HEK293 (cell line): ENCODE measurements at regions not wholly inside any gene's neighbourhood (a gene's known extent, or its start where the extent isn't known, plus 50 kb on each side); places are given as distances from the start of the nearest gene placed in this dataset.
"Not testable (repeated sequence)": the region's sequence is repeated elsewhere in the genome, so short reads cannot be mapped to it uniquely, and the experiment has no call there.

ENCODE experiments used
- CTCF ChIA-PET: fragments of 350-600 bp; formaldehyde crosslinking; extraction: SDS; loops from one replicate; lab custom pipeline; 2021; ENCODE audit warnings: antibody characterized with exemption; lab: Yijun Ruan, JAX
- POLR2A ChIA-PET: fragments of 300-600 bp; formaldehyde crosslinking; extraction: SDS; loops from one replicate; lab custom pipeline; 2020; ENCODE audit warnings: antibody characterized with exemption, inconsistent platforms; lab: Yijun Ruan, JAX
- H3K27ac ChIP-seq: fragments of 200-500 bp; sonication (Bioruptor generic); 2 replicates; pipeline ENCODE4 v1.5.1; 2014; ENCODE audit warnings: low read depth, low read length, control low read depth, inconsistent platforms; ENCODE audit errors: extremely low read depth
- H3K36me3 ChIP-seq, 2 experiments: fragments of 200-500 bp in 1 of 2; sonication (Bioruptor generic) in 1 of 2; 1 replicate in 1 of 2; 2 replicates in 1 of 2; pipeline ENCODE4 v1.5.1; 2014 to 2017; ENCODE audit warnings: inconsistent platforms in 2 of 2, low read length in 2 of 2; ENCODE audit not compliant: control insufficient read depth in 2 of 2, insufficient read depth in 1 of 2
- H3K4me1 ChIP-seq: fragments of 200-500 bp; sonication (Bioruptor generic); 2 replicates; pipeline ENCODE4 v1.5.1; 2014; ENCODE audit warnings: mild to moderate bottlenecking, low read length, inconsistent platforms; ENCODE audit not compliant: control insufficient read depth, insufficient read depth
- H3K4me3 ChIP-seq: 2 replicates; pipeline ENCODE4 v1.5.1; 2011; ENCODE audit warnings: low read depth, mild to moderate bottlenecking, control low read depth, low read length, moderate library complexity
- H3K9me3 ChIP-seq: fragments of 200-500 bp; sonication (Bioruptor generic); 2 replicates; pipeline ENCODE4 v1.5.1; 2014; ENCODE audit warnings: low read depth, low read length, inconsistent platforms; ENCODE audit not compliant: control insufficient read depth, insufficient read depth
- BCL11B ChIP-seq: fragments of 450-650 bp; formaldehyde crosslinking; IDR thresholded peaks from 2 replicates; pipeline ENCODE4 v1.5.1; 2016; ENCODE audit warnings: low read depth, missing biosample characterization, missing genetic modification characterization
- FEZF1 ChIP-seq: fragments of 450-650 bp; formaldehyde crosslinking; IDR thresholded peaks from 2 replicates; pipeline ENCODE4 v1.5.1; 2016; ENCODE audit warnings: missing biosample characterization, missing genetic modification characterization
- GLI2 ChIP-seq: fragments of 450-650 bp; formaldehyde crosslinking; IDR thresholded peaks from 2 replicates; pipeline ENCODE4; 2017; ENCODE audit warnings: missing biosample characterization, missing genetic modification characterization, low read depth, borderline replicate concordance
- KLF8 ChIP-seq: fragments of 450-650 bp; formaldehyde crosslinking; IDR thresholded peaks from 2 replicates; pipeline ENCODE4 v1.5.1; 2016; ENCODE audit warnings: missing biosample characterization, missing genetic modification characterization
- MZF1 ChIP-seq: fragments of 450-650 bp; formaldehyde crosslinking; IDR thresholded peaks from 2 replicates; pipeline ENCODE4 v1.5.1; 2017; ENCODE audit warnings: missing biosample characterization, missing genetic modification characterization, borderline replicate concordance
- OSR2 ChIP-seq: fragments of 450-650 bp; formaldehyde crosslinking; IDR thresholded peaks from 2 replicates; pipeline ENCODE4 v1.5.1; 2016; ENCODE audit warnings: missing biosample characterization, missing genetic modification characterization
- TCF7L2 ChIP-seq: IDR thresholded peaks from 2 replicates; pipeline ENCODE4 v1.6.1; 2011; ENCODE audit warnings: low read depth, mild to moderate bottlenecking, inconsistent platforms, low read length, moderate library complexity, borderline replicate concordance
- TRIM28 ChIP-seq: IDR thresholded peaks from 2 replicates; pipeline ENCODE4 v1.6.1; 2011; ENCODE audit warnings: low read length, control low read depth, borderline replicate concordance
- WT1 ChIP-seq: fragments of 450-650 bp; formaldehyde crosslinking; IDR thresholded peaks from 2 replicates; pipeline ENCODE4 v1.5.1; 2016; ENCODE audit warnings: missing biosample characterization, missing genetic modification characterization
- ZFP41 ChIP-seq: fragments of 450-650 bp; formaldehyde crosslinking; IDR thresholded peaks from 2 replicates; pipeline ENCODE4 v1.5.1; 2016; ENCODE audit warnings: missing biosample characterization, missing genetic modification characterization, borderline replicate concordance
- ZNF157 ChIP-seq: fragments of 450-650 bp; formaldehyde crosslinking; IDR thresholded peaks from 2 replicates; pipeline ENCODE4 v1.5.1; 2016; ENCODE audit warnings: missing biosample characterization, missing genetic modification characterization
- ZNF341 ChIP-seq: fragments of 450-650 bp; formaldehyde crosslinking; IDR thresholded peaks from 2 replicates; pipeline ENCODE4; 2016; ENCODE audit warnings: low read depth, missing biosample characterization, missing genetic modification characterization
- ZNF350 ChIP-seq: fragments of 450-650 bp; formaldehyde crosslinking; IDR thresholded peaks from 2 replicates; pipeline ENCODE4 v1.5.0; 2017; ENCODE audit warnings: missing biosample characterization, mild to moderate bottlenecking, missing genetic modification characterization
- ZNF366 ChIP-seq: fragments of 450-650 bp; formaldehyde crosslinking; conservative IDR thresholded peaks from 2 replicates; pipeline ENCODE4 v1.5.1; 2016; ENCODE audit warnings: missing biosample characterization, missing genetic modification characterization
- ZNF529 ChIP-seq: fragments of 450-650 bp; formaldehyde crosslinking; IDR thresholded peaks from 2 replicates; pipeline ENCODE4 v1.5.1; 2017; ENCODE audit warnings: missing genetic modification characterization, missing biosample characterization; ENCODE audit not compliant: insufficient replicate concordance
- ZNF571 ChIP-seq: fragments of 450-650 bp; formaldehyde crosslinking; IDR thresholded peaks from 2 replicates; pipeline ENCODE4 v1.5.0; 2017; ENCODE audit warnings: missing biosample characterization, missing genetic modification characterization
- ZNF610 ChIP-seq: fragments of 450-650 bp; formaldehyde crosslinking; IDR thresholded peaks from 2 replicates; pipeline ENCODE4 v1.5.1; 2016; ENCODE audit warnings: missing biosample characterization, missing genetic modification characterization, borderline replicate concordance
- ZNF621 ChIP-seq: fragments of 450-650 bp; formaldehyde crosslinking; IDR thresholded peaks from 2 replicates; pipeline ENCODE4 v1.5.1; 2017; ENCODE audit warnings: missing biosample characterization, missing genetic modification characterization
- ZNF654 ChIP-seq: fragments of 450-650 bp; formaldehyde crosslinking; IDR thresholded peaks from 2 replicates; pipeline ENCODE4 v1.5.1; 2016; ENCODE audit warnings: low read depth, missing biosample characterization, missing genetic modification characterization
- TF ChIP-seq, protein P1 (sequence below): fragments of 450-650 bp; formaldehyde crosslinking; IDR thresholded peaks from 2 replicates; pipeline ENCODE4 v1.5.1; 2016; ENCODE audit warnings: missing biosample characterization, missing genetic modification characterization
- TF ChIP-seq, protein P2 (sequence below): fragments of 450-650 bp; formaldehyde crosslinking; IDR thresholded peaks from 2 replicates; pipeline ENCODE4 v1.5.1; 2016; ENCODE audit warnings: missing biosample characterization, missing genetic modification characterization, borderline replicate concordance
- TF ChIP-seq, protein P3 (sequence below): fragments of 450-650 bp; formaldehyde crosslinking; IDR thresholded peaks from 2 replicates; pipeline ENCODE4 v1.5.1; 2016; ENCODE audit warnings: missing biosample characterization, missing genetic modification characterization
- TF ChIP-seq, protein P4 (sequence below): fragments of 450-650 bp; IDR thresholded peaks from 2 replicates; pipeline ENCODE4 v1.5.1; 2018; ENCODE audit warnings: missing biosample characterization, missing genetic modification characterization

DNA sequence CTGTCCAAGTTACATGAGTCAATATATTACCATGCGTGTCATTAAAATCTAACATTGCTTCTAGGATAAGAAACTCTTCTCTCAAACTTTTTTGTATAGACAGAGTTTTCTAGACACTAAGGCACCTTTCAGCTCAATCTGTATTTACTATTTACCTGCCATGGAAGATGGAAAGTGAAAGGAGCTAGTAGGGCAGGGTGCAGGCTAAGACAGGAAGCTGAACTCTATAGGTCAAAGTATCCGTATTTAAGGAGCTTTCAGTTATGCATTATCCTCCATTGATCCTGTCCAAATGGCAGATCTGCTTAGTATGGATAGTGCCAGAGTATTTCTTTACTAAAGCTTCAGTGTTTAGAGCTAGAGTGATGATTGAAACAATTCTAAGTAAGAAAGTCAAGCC, 612.8 kb downstream of the IPMK start:
- TF ChIP-seq ZNF571 (tag by site-specific recombination) (no peak), KLF8 (tag by site-specific recombination) (no peak), ZNF621 (tag by site-specific recombination) (no peak), ZNF341 (tag by site-specific recombination) (no peak), MZF1 (tag by site-specific recombination) (no peak), TRIM28 (no peak), BCL11B (no peak), WT1 (tag by site-specific recombination) (no peak), ZNF610 (no peak), OSR2 (tag by site-specific recombination) (no peak), ZFP41 (tag by site-specific recombination) (no peak), ZNF529 (tag by site-specific recombination) (no peak), ZNF366 (tag by site-specific recombination) (no peak)
- TF ChIP-seq, protein P1, sequence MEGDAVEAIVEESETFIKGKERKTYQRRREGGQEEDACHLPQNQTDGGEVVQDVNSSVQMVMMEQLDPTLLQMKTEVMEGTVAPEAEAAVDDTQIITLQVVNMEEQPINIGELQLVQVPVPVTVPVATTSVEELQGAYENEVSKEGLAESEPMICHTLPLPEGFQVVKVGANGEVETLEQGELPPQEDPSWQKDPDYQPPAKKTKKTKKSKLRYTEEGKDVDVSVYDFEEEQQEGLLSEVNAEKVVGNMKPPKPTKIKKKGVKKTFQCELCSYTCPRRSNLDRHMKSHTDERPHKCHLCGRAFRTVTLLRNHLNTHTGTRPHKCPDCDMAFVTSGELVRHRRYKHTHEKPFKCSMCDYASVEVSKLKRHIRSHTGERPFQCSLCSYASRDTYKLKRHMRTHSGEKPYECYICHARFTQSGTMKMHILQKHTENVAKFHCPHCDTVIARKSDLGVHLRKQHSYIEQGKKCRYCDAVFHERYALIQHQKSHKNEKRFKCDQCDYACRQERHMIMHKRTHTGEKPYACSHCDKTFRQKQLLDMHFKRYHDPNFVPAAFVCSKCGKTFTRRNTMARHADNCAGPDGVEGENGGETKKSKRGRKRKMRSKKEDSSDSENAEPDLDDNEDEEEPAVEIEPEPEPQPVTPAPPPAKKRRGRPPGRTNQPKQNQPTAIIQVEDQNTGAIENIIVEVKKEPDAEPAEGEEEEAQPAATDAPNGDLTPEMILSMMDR = no peak
- TF ChIP-seq, protein P2, sequence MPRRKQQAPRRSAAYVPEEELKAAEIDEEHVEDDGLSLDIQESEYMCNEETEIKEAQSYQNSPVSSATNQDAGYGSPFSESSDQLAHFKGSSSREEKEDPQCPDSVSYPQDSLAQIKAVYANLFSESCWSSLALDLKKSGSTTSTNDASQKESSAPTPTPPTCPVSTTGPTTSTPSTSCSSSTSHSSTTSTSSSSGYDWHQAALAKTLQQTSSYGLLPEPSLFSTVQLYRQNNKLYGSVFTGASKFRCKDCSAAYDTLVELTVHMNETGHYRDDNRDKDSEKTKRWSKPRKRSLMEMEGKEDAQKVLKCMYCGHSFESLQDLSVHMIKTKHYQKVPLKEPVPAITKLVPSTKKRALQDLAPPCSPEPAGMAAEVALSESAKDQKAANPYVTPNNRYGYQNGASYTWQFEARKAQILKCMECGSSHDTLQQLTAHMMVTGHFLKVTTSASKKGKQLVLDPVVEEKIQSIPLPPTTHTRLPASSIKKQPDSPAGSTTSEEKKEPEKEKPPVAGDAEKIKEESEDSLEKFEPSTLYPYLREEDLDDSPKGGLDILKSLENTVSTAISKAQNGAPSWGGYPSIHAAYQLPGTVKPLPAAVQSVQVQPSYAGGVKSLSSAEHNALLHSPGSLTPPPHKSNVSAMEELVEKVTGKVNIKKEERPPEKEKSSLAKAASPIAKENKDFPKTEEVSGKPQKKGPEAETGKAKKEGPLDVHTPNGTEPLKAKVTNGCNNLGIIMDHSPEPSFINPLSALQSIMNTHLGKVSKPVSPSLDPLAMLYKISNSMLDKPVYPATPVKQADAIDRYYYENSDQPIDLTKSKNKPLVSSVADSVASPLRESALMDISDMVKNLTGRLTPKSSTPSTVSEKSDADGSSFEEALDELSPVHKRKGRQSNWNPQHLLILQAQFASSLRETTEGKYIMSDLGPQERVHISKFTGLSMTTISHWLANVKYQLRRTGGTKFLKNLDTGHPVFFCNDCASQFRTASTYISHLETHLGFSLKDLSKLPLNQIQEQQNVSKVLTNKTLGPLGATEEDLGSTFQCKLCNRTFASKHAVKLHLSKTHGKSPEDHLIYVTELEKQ = no peak
- Histone ChIP-seq H3K4me1 (no peaks in the 10 kb centered on the region), H3K27ac (no peak overlapping the region), H3K4me3 (no peak overlapping the region), H3K9me3 (no peaks in the 10 kb centered on the region), H3K36me3 (no peaks in the 10 kb centered on the region)
- POLR2A ChIA-PET = no interaction called here
- CTCF ChIA-PET = interaction anchor here (0.5 to 0.6 kb wide), 2 partner anchors 75 to 334 kb away, joined by 3 read pairs; no protein-coding TSS in a partner anchor

DNA sequence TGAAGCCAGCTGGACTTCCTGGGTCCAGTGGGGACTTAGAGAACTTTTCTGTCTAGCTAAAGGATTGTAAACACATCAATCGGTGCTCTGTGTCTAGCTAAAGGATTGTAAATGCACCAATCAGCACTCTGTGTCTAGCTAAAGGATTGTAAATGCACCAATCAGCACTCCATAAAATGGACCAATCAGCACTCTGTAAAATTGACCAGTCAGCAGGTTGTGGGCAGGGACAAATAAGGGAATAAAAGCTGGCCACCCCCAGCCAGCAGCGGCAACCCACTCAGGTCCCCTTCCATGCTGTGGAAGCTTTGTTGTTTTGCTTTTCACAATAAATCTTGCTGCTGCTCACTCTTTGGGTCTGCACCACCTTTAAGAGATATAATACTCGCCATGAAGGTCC, 622.6 kb downstream of the IPMK start:
- H3K27ac ChIP-seq, POLR2A ChIA-PET, H3K4me1 ChIP-seq, H3K36me3 ChIP-seq, H3K9me3 ChIP-seq, H3K4me3 ChIP-seq: not testable (repeated sequence)
- CTCF ChIA-PET = interaction anchor here (1.8 kb wide), 1 partner anchor 12 kb away, joined by 10 read pairs; no protein-coding TSS in a partner anchor

DNA sequence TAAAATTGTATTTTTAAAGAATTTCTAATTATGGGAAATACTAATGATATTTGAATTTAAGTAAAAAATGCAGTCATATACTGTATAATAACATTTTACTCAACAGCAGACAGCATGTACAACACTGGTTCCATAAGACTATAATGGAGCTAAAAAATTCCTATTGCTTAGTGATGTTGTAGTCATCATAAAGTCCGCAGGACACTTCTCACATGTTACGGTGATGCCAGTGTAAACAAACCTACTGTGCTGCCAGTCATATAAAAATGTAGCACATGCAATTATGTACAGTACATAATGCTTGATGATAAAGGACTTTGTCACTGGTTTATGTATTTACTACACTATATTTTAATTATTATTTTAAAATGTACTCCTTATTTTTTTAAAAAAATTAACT, 629.3 kb downstream of the IPMK start:
- Histone ChIP-seq H3K4me1 (no peaks in the 10 kb centered on the region), H3K27ac (no peak overlapping the region), H3K36me3 (no peaks in the 10 kb centered on the region), H3K9me3 (no peaks in the 10 kb centered on the region), H3K4me3 (no peak overlapping the region)
- POLR2A ChIA-PET = no interaction called here
- CTCF ChIA-PET = interaction anchor here (0.8 kb wide), 1 partner anchor 18 kb away, joined by 3 read pairs; no protein-coding TSS in a partner anchor
- no peak for TF ChIP-seq ZNF654 (tag by site-specific recombination)
- TF ChIP-seq ZNF157 (tag by site-specific recombination) = no peak
- TF ChIP-seq FEZF1 (tag by site-specific recombination) = no peak
- no peak for TF ChIP-seq GLI2 (tag by site-specific recombination)
- no peak for TF ChIP-seq TCF7L2
- TF ChIP-seq ZNF350 (tag by site-specific recombination) = no peak
- TF ChIP-seq, protein P3, sequence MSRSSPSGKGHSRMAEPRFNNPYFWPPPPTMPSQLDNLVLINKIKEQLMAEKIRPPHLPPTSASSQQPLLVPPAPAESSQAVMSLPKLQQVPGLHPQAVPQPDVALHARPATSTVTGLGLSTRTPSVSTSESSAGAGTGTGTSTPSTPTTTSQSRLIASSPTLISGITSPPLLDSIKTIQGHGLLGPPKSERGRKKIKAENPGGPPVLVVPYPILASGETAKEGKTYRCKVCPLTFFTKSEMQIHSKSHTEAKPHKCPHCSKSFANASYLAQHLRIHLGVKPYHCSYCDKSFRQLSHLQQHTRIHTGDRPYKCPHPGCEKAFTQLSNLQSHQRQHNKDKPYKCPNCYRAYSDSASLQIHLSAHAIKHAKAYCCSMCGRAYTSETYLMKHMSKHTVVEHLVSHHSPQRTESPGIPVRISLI (tag by site-specific recombination) = no peak
- TF ChIP-seq, protein P4, sequence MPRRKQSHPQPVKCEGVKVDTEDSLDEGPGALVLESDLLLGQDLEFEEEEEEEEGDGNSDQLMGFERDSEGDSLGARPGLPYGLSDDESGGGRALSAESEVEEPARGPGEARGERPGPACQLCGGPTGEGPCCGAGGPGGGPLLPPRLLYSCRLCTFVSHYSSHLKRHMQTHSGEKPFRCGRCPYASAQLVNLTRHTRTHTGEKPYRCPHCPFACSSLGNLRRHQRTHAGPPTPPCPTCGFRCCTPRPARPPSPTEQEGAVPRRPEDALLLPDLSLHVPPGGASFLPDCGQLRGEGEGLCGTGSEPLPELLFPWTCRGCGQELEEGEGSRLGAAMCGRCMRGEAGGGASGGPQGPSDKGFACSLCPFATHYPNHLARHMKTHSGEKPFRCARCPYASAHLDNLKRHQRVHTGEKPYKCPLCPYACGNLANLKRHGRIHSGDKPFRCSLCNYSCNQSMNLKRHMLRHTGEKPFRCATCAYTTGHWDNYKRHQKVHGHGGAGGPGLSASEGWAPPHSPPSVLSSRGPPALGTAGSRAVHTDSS = no peak
